NCI-H2107 (cell line): ENCODE measurements at regions not wholly inside any gene's neighbourhood (a gene's known extent, or its start where the extent isn't known, plus 50 kb on each side); places are given as distances from the start of the nearest gene placed in this dataset.

ENCODE experiments used
- DNase-seq: peaks from one replicate; lab custom pipeline; 2025; lab: John Stamatoyannopoulos, UW

DNA sequence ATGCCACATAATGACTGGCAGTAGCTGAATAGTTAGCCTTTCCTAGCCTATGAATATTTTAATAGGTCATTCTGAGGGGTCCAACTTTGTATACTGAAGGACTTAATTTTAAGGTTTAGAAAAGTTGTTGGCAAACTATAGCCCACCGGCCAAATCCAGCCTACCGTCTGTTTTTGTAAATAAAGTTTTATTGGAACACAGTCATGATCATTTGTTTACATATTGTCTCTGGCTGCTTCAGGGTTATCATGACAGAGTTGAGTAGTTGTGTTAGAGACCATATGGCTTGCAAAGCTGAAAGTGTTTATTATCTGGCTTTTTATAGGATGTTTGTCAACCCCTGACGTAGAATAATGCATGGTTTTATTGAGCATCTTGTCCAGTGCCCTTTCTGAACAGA lies 73.4 kb downstream of the NTMT2 start:
- DNase-seq: no peak

DNA sequence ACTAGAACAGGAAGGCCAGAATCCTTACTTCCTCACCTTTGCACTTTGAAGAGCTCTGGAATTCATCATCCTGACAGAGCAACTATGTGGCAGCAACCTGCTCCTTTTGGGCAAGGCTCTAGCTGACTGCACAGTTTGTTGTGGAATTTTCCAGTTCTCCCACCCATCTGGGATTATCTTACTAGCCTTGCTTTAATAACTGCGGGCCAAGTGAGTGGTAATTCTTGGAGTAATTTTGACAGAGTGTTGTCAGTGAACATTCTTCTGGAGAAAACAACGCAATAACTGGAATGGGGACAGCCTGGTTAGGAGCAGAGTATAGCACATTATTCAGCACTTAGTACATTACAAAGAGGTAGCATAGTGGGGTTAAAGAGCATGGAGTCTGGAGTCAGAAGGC lies 75.3 kb downstream of the NTMT2 start:
- no peak for DNase-seq

DNA sequence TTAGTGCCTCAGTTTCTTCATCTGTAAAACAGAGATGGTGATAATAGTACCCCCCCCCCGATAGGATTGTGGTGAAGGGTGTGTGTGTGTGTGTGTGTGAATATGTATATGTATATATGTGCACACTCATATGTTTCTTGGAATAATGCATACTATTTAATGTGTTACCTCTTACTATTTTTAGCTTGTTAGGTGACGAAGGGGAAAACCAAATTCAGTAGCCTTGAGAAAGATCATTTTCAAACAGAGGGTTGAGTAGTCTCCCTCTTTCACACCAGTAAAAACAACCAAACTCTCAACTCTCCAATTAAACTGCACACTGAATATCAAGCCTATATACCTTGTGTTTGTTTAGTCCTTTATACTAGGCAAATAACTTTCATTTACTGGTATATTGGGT lies 75.7 kb downstream of the NTMT2 start:
- no peak for DNase-seq

DNA sequence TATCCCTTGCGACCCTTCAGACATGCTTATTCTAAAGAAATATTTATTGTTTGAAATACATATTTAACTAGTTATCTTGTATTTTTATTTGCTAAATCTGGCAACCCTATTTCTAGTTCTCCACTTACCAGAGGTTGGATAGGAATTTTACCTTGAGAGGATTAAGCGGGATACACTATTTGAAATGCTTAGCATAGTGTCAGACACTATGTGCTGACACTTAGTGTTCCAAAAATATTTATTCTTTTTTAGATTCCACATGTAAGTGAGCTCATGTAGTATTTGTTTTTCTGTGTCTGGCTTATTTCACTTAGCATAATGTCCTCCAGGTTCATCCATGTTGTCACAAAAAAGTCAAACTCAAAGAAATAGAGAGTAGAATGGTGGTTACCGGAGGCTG lies 78.7 kb downstream of the NTMT2 start:
- DNase-seq: no peak

GRCh38 chr1:170225781-170226530 lies 80.2 kb downstream of the NTMT2 start:
- no peak for DNase-seq

DNA sequence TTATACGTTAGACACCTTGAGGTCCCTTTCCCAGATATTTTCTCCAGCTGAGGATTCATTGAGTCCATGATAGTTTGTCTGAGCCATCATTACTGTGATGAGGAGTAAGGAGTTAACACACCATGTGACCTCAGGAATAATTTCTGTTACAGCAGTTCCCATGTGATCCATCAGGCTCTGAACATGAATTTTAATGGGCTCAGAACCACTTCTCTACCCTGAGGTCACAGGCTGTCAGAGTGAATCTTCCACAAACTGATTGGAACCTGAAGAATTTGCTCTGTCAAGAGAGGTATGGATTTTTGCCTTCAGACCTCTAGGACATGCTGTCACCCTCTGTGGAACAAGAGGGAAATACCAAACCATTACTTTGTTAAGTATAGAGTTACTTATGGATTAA lies 81.0 kb downstream of the NTMT2 start:
- no peak for DNase-seq

- DNase-seq: no peak
These were observed 84.6 kb downstream of the NTMT2 start for GRCh38 chr1:170230323-170230722.

DNA sequence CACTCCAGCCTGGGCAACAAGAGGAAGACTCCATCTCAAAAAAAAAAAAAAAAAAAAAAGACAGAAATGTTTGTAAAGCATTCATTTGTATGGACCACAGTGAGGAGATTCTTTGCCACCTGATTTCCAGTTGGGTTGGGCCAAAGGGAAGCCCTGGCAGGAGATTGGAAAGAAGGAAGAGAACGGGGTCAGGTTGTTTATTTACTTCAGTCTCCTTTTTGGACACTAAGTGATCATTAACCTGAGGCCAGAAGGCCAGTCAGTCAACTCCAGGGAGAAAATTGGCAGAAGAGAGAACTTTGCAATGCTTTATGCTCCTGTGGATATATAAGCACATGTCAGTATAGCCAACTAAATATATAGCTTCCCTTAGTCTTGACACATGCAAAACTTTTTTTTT lies 85.9 kb downstream of the NTMT2 start:
- DNase-seq: no peak

- DNase-seq: no peak
These were observed 93.1 kb downstream of the NTMT2 start for GRCh38 chr1:170238704-170239391.

GRCh38 chr1:170239445-170239844 lies 93.7 kb downstream of the NTMT2 start:
- DNase-seq: no peak

- no peak for DNase-seq
These were observed 94.7 kb downstream of the NTMT2 start for GRCh38 chr1:170240409-170240808.

DNA sequence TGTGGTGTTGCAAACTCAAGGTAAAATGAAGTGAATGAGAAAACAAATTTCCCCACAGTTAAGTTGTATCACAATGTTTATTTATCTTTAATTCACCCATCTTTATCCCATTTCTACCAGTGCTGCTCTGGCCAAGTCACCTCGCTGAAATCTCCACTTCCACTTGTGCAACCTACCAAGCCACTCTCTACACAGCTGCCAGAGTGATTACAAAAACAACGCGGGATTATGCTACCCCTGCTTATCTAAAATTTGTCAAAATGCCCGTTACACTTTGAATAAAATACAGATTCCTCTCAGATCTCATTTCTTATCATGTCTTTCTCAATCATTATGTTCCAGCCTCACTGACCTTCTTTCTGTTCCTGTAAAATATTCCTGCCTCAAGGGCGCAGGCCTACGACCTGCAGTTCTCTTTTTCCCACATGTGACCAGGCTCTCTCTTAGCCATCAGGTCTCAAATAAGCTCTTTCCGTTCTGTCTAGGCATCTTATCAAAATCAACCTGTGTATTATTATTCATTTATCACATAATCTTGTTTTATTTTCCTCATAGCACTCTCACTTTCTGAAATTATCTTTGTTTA lies 95.6 kb downstream of the NTMT2 start:
- DNase-seq: no peak

DNA sequence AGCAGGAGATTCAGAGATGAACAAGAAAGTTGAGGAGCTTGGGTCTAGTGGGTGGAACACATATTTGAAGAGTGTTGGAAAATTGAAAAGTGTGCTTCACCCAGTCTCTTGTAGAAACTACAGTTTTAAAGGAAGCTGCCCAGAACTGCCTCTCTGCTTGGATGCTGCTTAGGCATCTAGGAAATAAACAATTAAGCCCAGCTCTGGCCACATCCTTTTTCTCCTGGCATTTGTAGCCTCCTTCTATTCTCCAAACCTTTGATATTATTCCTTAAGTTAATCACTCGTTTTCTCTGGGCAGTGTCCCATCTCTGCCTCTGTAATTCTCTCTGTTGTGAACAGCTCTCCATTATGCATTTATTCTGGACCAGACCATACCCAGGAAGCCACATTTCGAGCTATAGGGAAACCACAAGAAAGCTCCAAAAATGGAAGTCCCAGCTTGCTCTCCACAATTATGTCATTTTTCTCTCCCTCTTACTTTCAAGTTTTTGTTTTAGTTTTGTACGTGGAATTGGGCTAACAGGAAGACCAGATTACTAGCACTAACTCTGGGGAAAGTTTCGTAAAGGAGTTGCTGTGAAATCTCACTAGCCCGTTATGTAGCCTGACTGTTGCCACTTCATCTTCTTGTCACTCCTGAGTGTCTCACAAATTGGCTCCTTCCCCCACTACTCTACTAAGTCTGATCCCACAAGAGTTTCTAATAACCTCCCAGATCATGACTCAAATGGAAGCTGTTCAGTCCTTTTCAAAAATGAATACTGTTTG lies 102.2 kb downstream of the NTMT2 start:
- DNase-seq: no peak

DNA sequence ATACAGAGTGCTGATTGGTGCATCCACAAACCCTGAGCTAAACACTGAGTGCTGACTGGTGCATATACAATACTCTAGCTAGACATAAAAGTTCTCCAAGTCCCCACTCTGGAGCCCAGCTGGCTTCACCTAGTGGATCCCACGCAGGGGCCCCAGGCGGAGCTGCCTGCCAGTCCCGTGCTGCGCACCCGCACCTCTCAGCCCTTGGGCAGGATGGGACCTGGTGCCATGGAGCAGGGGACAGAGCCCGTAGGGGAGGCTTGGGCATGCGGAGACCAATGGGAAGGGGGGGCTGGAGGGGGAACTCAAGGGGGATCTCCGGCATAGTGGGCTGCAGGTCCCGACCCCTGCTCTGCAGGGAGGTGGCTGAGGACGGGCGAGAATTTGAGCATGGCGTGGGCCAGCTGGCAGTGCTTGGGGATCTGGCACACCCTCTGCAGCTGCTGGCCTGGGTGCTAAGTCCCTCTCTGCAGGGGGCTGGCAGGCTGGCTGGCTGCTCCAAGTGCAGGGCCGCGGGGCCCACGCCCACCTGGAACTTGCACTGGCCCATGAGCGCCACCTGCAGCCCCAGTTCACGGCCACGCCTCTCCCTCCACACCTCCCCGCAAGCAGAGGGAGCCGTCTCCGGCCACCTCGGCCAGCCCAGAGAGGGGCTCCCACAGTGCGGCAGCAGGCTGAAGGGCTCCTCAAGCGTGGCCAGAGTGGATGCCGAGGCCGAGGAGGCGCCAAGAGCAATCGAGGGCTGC lies 104.9 kb downstream of the NTMT2 start:
- no peak for DNase-seq

GRCh38 chr1:170252851-170253579 lies 107.3 kb downstream of the NTMT2 start:
- DNase-seq: no peak

DNA sequence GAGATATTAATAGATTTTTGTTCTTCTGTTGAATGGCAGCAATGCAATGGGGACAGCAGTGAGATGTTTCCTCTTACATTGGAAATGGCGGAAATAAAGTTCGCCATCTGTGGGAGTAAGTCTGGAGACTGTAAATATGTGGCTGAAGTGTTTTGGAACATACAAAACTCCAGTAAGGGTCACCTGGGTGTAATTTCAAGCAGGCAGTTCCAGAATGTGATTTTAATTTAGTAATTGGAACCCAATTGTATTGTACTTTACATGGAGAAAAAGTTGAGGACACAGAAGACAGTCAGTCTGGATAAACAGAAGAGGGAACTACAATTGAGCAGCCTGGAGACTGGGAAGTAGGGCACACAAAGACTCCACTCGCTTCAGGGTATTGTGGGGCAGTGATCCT lies 108.6 kb downstream of the NTMT2 start:
- DNase-seq: no peak

GRCh38 chr1:170261669-170262068 lies 115.9 kb downstream of the NTMT2 start:
- DNase-seq: no peak

DNA sequence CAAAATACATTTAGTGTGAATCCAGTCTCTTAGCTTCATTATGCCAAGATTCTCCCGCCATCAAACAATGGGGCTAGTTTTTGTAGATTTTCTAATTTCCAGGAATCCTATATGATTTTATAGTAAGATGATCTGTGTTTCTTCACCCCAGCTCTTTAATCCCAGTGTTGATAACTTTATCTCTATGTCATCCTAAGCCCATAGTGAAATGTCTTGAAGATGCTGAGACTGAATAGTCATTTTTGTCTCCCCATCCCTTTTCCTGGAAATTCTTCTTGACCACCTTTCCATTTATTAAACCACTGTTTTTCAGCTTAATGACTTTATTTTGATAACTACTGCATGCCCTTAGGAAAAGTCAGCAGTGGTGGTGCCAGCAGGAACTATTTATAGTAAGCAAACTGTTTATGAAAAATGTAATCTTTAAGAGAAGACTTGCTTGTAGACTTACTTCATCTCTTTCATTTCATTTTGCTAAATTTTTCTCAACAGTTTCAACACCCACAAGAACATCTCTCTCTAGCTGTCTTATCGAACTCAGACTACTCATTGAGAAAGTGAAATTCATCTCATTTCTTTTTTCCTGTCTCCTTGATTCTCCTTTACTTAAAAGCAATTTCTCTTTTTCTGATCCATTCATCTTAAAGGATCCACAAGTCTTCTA lies 116.6 kb downstream of the NTMT2 start:
- DNase-seq: no peak

- DNase-seq: no peak
These were observed 119.5 kb downstream of the NTMT2 start for GRCh38 chr1:170265234-170265633.

- DNase-seq: no peak
These were observed 121.6 kb downstream of the NTMT2 start for GRCh38 chr1:170267317-170267716.
